AG04450 (cell line): ENCODE measurements at regions not wholly inside any gene's neighbourhood (a gene's known extent, or its start where the extent isn't known, plus 50 kb on each side); places are given as distances from the start of the nearest gene placed in this dataset.

Experiments
- CTCF ChIA-PET: fragments of 300-600, 350-600 bp; formaldehyde crosslinking; extraction: SDS; loops from one replicate; lab custom pipeline; 2022; ENCODE audit warnings: antibody characterized with exemption, inconsistent platforms; lab: Charles Lee
- POLR2A ChIA-PET: fragments of 350-600 bp; formaldehyde crosslinking; extraction: SDS; loops from one replicate; lab custom pipeline; 2021; ENCODE audit warnings: antibody characterized with exemption, inconsistent platforms; lab: Yijun Ruan, JAX
- DNase-seq: peaks from one replicate; pipeline ENCODE4 v3.0.0-alpha.2; 2011; ENCODE audit warnings: low read depth, low spot score
- H3K27ac ChIP-seq: one replicate; pipeline ENCODE4 v1.5.1; 2012; ENCODE audit warnings: low read depth, low read length, control low read depth
- H3K27me3 ChIP-seq: one replicate; pipeline ENCODE4 v1.6.0; 2012; ENCODE audit warnings: low read length; ENCODE audit not compliant: control insufficient read depth, insufficient read depth
- H3K4me3 ChIP-seq: 2 replicates; pipeline ENCODE4 v1.5.1; 2011; ENCODE audit warnings: mild to moderate bottlenecking, low read depth, low read length, control low read depth
- H3K9me3 ChIP-seq: 2 replicates; pipeline ENCODE4 v1.5.1; 2012; ENCODE audit warnings: low read length; ENCODE audit not compliant: control insufficient read depth, insufficient read depth
- CTCF ChIP-seq: IDR thresholded peaks from 2 replicates; pipeline ENCODE4 v1.5.1; 2011; ENCODE audit warnings: low read depth, low read length, control low read depth, inconsistent platforms

GRCh38 chr2:6518361-6518760, 347.3 kb downstream of the CMPK2 start:
- H3K27ac ChIP-seq = no peak overlapping the region
- no peaks in the 10 kb centered on the region for H3K27me3 ChIP-seq
- DNase-seq = no peak
- no peak overlapping the region for H3K4me3 ChIP-seq
- no peak for TF ChIP-seq CTCF
- ChIA-PET POLR2A (no interaction called here), CTCF (no interaction called here)
- no peaks in the 10 kb centered on the region for H3K9me3 ChIP-seq

- DNase-seq = no peak
- Histone ChIP-seq H3K9me3 (no peaks in the 10 kb centered on the region), H3K27me3 (no peaks in the 10 kb centered on the region), H3K4me3 (no peak overlapping the region), H3K27ac (no peak overlapping the region)
- POLR2A ChIA-PET = no interaction called here
- CTCF ChIA-PET = no interaction called here
- no peak for TF ChIP-seq CTCF
Measured at GRCh38 chr2:6523476-6523875, 342.2 kb downstream of the CMPK2 start.

GRCh38 chr2:6524691-6525474, 340.8 kb downstream of the CMPK2 start:
- POLR2A ChIA-PET = no interaction called here
- peak overlapping the region; percentile 11 for H3K27ac ChIP-seq
- DNase-seq = no peak
- no peaks in the 10 kb centered on the region for H3K9me3 ChIP-seq
- CTCF ChIA-PET = no interaction called here
- no peak for TF ChIP-seq CTCF
- no peaks in the 10 kb centered on the region for H3K27me3 ChIP-seq
- no peak overlapping the region for H3K4me3 ChIP-seq

GRCh38 chr2:6525475-6525964, 340.2 kb downstream of the CMPK2 start:
- Histone ChIP-seq H3K9me3 (no peaks in the 10 kb centered on the region), H3K4me3 (no peak overlapping the region), H3K27me3 (no peaks in the 10 kb centered on the region), H3K27ac (no peak overlapping the region)
- ChIA-PET CTCF (no interaction called here), POLR2A (no interaction called here)
- no peak for DNase-seq
- TF ChIP-seq CTCF = no peak

- Histone ChIP-seq H3K4me3 (no peak overlapping the region), H3K27me3 (no peaks in the 10 kb centered on the region), H3K9me3 (no peaks in the 10 kb centered on the region), H3K27ac (no peak overlapping the region)
- DNase-seq = no peak
- POLR2A ChIA-PET = no interaction called here
- TF ChIP-seq CTCF = no peak
- CTCF ChIA-PET = no interaction called here
Measured at GRCh38 chr2:6526093-6526824, 339.4 kb downstream of the CMPK2 start.
